Activated T-helper 2 cell treated with anti-CD3 and anti-CD28 coated beads, Interferon-gamma antibody, Interleukin-2, Interleukin-4, amounts not matched to agents 10 μg/mL and 5 μg/mL and 100 μg/mL, durations not matched to agents 14 hours and 24 hours and 36 hours (primary cell): ENCODE measurements at regions not wholly inside any gene's neighbourhood (a gene's known extent, or its start where the extent isn't known, plus 50 kb on each side); places are given as distances from the start of the nearest gene placed in this dataset.
"Not testable (repeated sequence)": the region's sequence is repeated elsewhere in the genome, so short reads cannot be mapped to it uniquely, and the experiment has no call there.

Experiments used
- DNase-seq: peaks from one replicate; pipeline ENCODE4 v3.0.0; 2021; ENCODE audit warnings: low spot score
- H3K27ac Mint-ChIP-seq: one replicate; pipeline ENCODE4 v1.8.0; 2021; ENCODE audit warnings: mixed read lengths
- H3K27me3 Mint-ChIP-seq: one replicate; pipeline ENCODE4 v1.8.0; 2021; ENCODE audit warnings: low read depth, mixed read lengths
- H3K36me3 Mint-ChIP-seq: one replicate; pipeline ENCODE4 v1.8.0; 2021; ENCODE audit warnings: low read depth, mixed read lengths
- H3K4me1 Mint-ChIP-seq: one replicate; pipeline ENCODE4 v1.8.0; 2021; ENCODE audit warnings: low read depth, mixed read lengths
- H3K4me3 Mint-ChIP-seq: one replicate; pipeline ENCODE4 v1.8.0; 2021; ENCODE audit warnings: low read depth, mild to moderate bottlenecking, moderate library complexity, mixed read lengths
- H3K9me3 Mint-ChIP-seq: one replicate; pipeline ENCODE4 v1.8.0; 2021; ENCODE audit warnings: mixed read lengths
- intact Hi-C: fragments of 100-400 bp; cut with micrococcal nuclease; formaldehyde crosslinking; loops from one replicate; pipeline ENCODE4 v1.15.1; 2023

- H3K27me3 Mint-ChIP-seq: no peaks in the 10 kb centered on the region
- H3K9me3 Mint-ChIP-seq: peaks cover 47% of the 10 kb centered on the region
- intact Hi-C loops: no loop called here
- no peaks in the 10 kb centered on the region for H3K4me1 Mint-ChIP-seq
- H3K27ac Mint-ChIP-seq: no peak overlapping the region
- no peaks in the 10 kb centered on the region for H3K36me3 Mint-ChIP-seq
- no peak for DNase-seq
- H3K4me3 Mint-ChIP-seq: no peak overlapping the region
Observed at GRCh38 chr7:9026121-9026520, 592.7 kb downstream of the NXPH1 start.

DNA sequence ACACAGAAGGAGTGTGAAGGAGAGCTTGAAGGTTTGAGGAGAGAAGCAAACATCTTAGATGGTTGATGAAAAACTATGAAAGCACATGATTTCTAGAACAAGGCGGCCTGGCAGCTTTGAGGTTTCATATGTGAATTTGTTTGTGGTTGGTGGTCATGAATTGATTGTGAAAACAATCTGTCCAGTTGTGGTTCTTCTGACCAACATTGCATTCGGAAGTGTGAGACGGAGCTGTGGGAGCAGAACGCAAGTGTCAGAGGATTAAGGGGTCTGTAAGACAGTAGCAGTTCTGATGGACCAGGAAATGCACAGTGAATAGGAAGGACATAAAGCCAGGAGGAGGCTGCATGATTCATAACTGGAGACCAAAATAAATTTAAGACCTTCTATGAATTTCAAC lies 594.6 kb downstream of the NXPH1 start:
- no peaks in the 10 kb centered on the region for H3K27me3 Mint-ChIP-seq
- DNase-seq: no peak
- H3K9me3 Mint-ChIP-seq: peaks cover 39% of the 10 kb centered on the region
- no peak overlapping the region for H3K27ac Mint-ChIP-seq
- H3K4me1 Mint-ChIP-seq: no peaks in the 10 kb centered on the region
- H3K4me3 Mint-ChIP-seq: no peak overlapping the region
- intact Hi-C loops: no loop called here
- H3K36me3 Mint-ChIP-seq: no peaks in the 10 kb centered on the region

DNA sequence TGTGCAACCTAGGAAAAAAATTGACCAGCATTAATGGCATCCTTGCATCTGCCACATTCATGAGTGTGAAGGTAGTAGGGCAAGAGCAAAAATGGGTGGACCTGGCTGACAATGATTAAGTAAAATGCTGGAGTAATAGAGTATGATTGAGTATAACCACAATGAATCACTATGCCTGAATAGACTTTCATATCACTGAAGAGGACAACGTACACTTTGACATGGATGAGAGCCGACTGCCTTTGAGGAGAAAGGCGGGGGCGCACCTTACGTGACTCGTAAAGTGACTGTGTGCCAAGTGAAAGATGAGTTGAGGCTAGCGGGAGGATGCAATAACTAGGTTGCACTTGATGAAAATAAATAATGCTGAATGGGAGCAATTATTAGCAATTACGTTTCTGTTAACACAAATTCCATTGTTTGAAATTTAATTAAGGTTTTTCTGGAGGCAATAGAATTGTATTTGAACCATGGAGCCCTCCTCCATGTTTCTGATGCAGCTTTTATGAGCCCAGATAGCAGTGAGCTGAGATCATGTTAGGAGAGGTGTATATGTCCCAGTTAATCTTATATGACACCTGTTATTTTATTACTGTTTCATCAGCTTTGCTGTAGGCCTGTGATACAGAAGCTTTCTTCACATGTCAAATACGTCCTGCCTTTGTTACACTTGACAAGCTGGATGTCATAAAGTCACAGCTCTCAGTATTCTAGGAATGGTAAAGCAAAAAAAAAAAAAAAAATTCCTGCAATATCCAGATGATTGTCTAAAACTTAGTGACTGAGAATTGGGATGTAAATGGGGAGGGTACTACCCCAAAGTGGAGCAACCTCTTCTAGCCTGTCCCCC lies 596.5 kb downstream of the NXPH1 start:
- Mint-ChIP-seq H3K27ac (no peak overlapping the region), H3K36me3 (no peaks in the 10 kb centered on the region), H3K4me1 (no peaks in the 10 kb centered on the region), H3K4me3 (no peak overlapping the region), H3K9me3 (peaks cover 31% of the 10 kb centered on the region), H3K27me3 (no peaks in the 10 kb centered on the region)
- intact Hi-C loops: no loop called here
- DNase-seq: no peak

GRCh38 chr7:9030976-9031375 lies 597.6 kb downstream of the NXPH1 start:
- Mint-ChIP-seq H3K27me3 (no peaks in the 10 kb centered on the region), H3K4me1 (no peaks in the 10 kb centered on the region), H3K36me3 (no peaks in the 10 kb centered on the region)

DNA sequence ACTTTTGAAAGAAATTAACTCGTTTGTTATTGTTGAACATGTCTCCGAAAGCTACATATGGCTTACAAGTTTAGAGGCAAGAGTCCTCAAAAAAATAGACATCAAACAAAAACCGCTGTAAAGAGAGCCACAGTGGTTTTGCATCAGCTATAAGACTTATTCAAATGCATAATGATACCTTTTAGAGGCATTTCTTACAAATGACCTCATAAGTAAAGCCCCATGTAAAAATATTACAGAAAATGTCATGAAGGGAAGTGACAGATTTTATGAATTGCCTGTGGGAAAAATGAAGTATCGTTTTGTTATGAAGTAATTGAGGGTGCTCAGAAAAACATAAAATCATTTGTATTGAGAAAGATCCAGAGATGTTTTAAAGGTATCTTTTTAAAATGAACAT lies 598.0 kb downstream of the NXPH1 start:
- Mint-ChIP-seq H3K27ac (no peak overlapping the region), H3K4me3 (no peak overlapping the region), H3K9me3 (peaks cover 29% of the 10 kb centered on the region), H3K36me3 (no peaks in the 10 kb centered on the region), H3K4me1 (no peaks in the 10 kb centered on the region), H3K27me3 (no peaks in the 10 kb centered on the region)
- intact Hi-C loops: no loop called here
- no peak for DNase-seq

More at GRCh38 chr7:9030976-9031375, 597.6 kb downstream of the NXPH1 start:
- H3K9me3 Mint-ChIP-seq: peaks cover 29% of the 10 kb centered on the region
- intact Hi-C loops: no loop called here
- no peak overlapping the region for H3K27ac Mint-ChIP-seq
- H3K4me3 Mint-ChIP-seq: no peak overlapping the region
- no peak for DNase-seq

DNA sequence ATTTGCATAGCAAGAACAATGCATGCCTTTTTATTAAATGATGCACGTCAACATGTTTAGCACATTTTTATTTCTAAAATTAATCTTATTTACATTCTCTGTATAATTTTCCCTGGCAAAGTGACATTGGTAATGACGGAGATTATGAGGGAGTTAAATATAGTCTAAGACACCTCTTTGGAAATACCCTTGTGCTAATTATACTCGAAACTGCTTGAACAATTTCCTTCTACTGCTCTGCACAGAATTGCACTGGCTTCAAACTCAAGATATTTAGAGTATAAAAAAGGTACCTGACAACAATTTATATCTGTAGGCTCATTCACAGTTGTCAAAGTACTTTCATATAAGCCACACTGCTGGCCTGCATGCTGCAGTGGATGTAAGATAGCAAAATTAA lies 602.7 kb downstream of the NXPH1 start:
- Mint-ChIP-seq H3K9me3 (peaks cover 14% of the 10 kb centered on the region), H3K36me3 (no peaks in the 10 kb centered on the region), H3K27me3 (no peaks in the 10 kb centered on the region), H3K4me3 (no peak overlapping the region), H3K4me1 (no peaks in the 10 kb centered on the region), H3K27ac (no peak overlapping the region)
- no peak for DNase-seq
- intact Hi-C loops: no loop called here

DNA sequence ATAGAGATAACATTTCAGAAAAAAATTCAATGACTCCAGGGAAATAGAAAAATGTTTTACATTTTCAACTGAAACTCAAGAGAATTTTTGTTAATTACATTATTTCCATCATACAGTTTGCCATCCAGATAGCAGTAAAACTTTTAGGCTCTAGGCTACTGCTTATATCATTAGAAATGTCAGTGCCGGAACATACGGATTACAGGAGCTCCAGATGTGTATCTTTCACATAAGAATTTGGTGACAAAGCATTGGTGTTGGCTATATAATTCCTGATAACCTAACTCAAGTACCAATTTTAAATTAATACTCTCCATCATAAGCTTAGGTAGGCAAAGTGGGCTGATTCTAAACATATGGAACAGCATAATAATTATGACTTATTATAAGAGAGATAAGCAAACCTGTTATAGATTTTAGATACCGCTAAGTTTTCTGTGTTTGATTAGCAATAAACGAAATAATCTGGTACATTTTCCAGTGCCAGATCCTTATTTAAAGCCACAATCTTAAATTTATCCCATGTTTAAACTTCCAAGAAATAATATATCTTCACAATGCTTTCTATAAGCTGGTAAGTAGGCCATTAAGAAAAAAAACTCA lies 637.9 kb downstream of the NXPH1 start:
- Mint-ChIP-seq H3K27ac (no peak overlapping the region), H3K4me3 (no peak overlapping the region), H3K27me3 (no peaks in the 10 kb centered on the region), H3K4me1 (no peaks in the 10 kb centered on the region), H3K36me3 (no peaks in the 10 kb centered on the region), H3K9me3 (peaks cover 26% of the 10 kb centered on the region)
- DNase-seq: no peak
- intact Hi-C loops: no loop called here

DNA sequence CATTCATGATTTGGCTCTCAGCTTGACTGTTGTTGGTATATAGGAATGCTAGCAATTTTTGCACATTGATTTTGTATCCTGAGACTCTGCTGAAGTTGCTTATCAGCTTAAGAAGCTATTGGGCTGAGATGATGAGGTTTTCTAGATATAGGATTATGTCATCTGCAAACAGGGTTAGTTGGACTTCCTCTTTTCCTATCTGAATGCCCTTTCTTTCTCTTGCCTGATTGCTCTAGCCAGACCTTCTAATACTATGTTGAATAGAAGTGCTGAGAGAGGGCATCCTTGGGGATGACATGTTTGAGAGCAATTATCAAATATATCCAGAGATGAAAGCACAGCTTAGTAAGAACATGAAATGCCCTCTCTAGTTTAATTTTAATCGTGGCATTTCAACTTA lies 642.4 kb downstream of the NXPH1 start:
- DNase-seq, H3K27ac Mint-ChIP-seq, intact Hi-C loops, H3K36me3 Mint-ChIP-seq, H3K27me3 Mint-ChIP-seq, H3K4me3 Mint-ChIP-seq, H3K4me1 Mint-ChIP-seq: not testable (repeated sequence)
- H3K9me3 Mint-ChIP-seq: peaks cover 19% of the 10 kb centered on the region

GRCh38 chr7:9082203-9082602 lies 648.8 kb downstream of the NXPH1 start:
- intact Hi-C loops: no loop called here
- H3K27me3 Mint-ChIP-seq: no peaks in the 10 kb centered on the region
- no peak for DNase-seq
- no peak overlapping the region for H3K27ac Mint-ChIP-seq
- no peaks in the 10 kb centered on the region for H3K36me3 Mint-ChIP-seq
- H3K4me1 Mint-ChIP-seq: no peaks in the 10 kb centered on the region
- no peak overlapping the region for H3K4me3 Mint-ChIP-seq
- H3K9me3 Mint-ChIP-seq: peaks cover 17% of the 10 kb centered on the region

DNA sequence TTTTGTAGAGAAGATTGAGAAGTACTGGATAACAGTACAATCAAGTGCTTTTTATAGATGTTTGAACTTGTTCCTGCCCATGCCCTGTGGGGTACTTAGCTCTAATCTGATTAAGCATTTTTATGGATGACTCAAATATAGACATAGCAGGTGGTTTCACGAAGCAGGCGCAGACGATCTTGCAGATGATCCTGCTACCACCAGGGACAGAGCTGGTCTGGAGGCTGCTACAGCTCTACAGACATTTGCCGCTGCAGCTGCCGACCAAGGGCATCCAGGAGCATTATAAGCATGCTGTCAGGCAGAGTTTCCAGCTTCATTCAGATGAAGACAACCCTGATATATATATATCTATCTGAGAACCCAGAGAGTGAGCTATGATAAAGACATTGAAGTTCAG lies 650.4 kb downstream of the NXPH1 start:
- Mint-ChIP-seq H3K4me3 (no peak overlapping the region), H3K4me1 (no peaks in the 10 kb centered on the region), H3K27ac (no peak overlapping the region), H3K36me3 (no peaks in the 10 kb centered on the region), H3K9me3 (peaks cover 14% of the 10 kb centered on the region), H3K27me3 (no peaks in the 10 kb centered on the region)
- DNase-seq: no peak
- intact Hi-C loops: no loop called here

GRCh38 chr7:9091282-9091681 lies 657.9 kb downstream of the NXPH1 start:
- no peaks in the 10 kb centered on the region for H3K27me3 Mint-ChIP-seq

DNA sequence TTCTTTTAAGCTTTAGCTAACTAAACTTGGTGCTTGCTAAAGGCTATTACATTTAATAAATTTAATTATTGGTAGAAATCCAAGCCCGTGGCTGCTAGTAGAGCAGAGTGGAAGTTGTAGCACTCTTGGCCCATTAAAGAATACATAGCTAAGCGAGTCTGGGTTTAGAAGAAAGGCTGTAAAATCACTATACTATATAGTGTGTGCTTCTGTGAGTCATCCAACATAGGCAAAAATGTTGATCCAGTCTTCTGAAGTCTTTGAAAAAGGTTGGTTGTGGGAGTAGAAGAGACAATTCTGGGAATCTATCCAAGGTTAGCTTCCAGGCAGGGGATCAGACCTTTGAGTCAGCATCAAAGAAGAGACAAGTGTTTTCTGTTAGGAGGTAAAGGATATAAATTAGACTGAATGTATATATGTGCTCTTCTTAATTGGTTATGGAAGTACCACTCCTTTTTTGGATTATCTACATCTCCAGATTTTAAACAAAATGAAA lies 664.2 kb downstream of the NXPH1 start:
- no peak for DNase-seq
- Mint-ChIP-seq H3K27me3 (no peaks in the 10 kb centered on the region), H3K4me1 (no peaks in the 10 kb centered on the region), H3K9me3 (peaks cover 20% of the 10 kb centered on the region), H3K27ac (no peak overlapping the region), H3K36me3 (no peaks in the 10 kb centered on the region), H3K4me3 (no peak overlapping the region)
- intact Hi-C loops: no loop called here

More at GRCh38 chr7:9091282-9091681, 657.9 kb downstream of the NXPH1 start:
- intact Hi-C loops: no loop called here
- Mint-ChIP-seq H3K4me3 (no peak overlapping the region), H3K4me1 (no peaks in the 10 kb centered on the region), H3K27ac (no peak overlapping the region), H3K36me3 (no peaks in the 10 kb centered on the region), H3K9me3 (peaks cover 18% of the 10 kb centered on the region)
- no peak for DNase-seq

GRCh38 chr7:9100289-9100688 lies 666.9 kb downstream of the NXPH1 start:
- Mint-ChIP-seq H3K9me3 (peaks cover 17% of the 10 kb centered on the region), H3K27me3 (no peaks in the 10 kb centered on the region), H3K27ac (no peak overlapping the region), H3K4me3 (no peak overlapping the region), H3K36me3 (no peaks in the 10 kb centered on the region), H3K4me1 (no peaks in the 10 kb centered on the region)
- intact Hi-C loops: no loop called here
- DNase-seq: no peak
